HG03469 (cell line): ENCODE measurements at regions not wholly inside any gene's neighbourhood (a gene's known extent, or its start where the extent isn't known, plus 50 kb on each side); places are given as distances from the start of the nearest gene placed in this dataset.

Source experiments
- ATAC-seq: cut with Tn5 transposase; IDR thresholded peaks from one replicate; pipeline ENCODE4 v1.9.1; 2021; ENCODE audit warnings: mild to moderate bottlenecking, moderate library complexity, moderate number of reproducible peaks; ENCODE audit not compliant: unreplicated experiment

DNA sequence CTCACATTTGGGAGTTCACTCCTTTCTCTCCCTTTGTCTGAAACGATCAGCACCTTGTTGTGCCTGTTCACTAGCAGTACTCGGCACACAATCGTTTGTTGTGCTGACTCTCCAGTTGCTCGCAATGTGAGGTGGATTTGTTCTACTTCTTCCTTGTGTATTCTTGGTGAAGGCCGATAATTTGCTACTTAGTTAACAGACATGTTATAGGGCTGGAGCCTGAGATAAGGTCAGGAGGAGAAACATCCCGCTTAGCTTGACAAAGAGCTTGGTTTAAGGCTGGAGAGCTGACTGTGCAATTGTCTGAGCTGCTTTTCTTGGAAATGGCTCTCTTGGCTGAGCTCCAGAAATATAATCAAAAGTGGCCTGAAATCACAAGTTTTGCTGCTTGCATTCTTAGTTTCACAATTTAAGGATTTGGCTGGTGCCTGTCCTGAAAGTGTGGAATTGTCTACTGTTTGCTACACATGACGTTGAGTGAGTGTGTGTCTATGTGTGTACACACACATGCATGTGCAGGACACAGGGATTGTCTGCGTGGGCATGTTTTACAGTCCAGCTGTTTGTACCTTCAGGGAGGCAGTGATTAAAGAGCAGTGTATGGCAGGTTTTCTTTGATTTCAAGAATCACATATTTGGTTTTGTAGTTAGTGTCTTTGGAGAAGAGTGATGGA is 77.7 kb downstream of the ARF6 start:
- ATAC-seq, result no peak

DNA sequence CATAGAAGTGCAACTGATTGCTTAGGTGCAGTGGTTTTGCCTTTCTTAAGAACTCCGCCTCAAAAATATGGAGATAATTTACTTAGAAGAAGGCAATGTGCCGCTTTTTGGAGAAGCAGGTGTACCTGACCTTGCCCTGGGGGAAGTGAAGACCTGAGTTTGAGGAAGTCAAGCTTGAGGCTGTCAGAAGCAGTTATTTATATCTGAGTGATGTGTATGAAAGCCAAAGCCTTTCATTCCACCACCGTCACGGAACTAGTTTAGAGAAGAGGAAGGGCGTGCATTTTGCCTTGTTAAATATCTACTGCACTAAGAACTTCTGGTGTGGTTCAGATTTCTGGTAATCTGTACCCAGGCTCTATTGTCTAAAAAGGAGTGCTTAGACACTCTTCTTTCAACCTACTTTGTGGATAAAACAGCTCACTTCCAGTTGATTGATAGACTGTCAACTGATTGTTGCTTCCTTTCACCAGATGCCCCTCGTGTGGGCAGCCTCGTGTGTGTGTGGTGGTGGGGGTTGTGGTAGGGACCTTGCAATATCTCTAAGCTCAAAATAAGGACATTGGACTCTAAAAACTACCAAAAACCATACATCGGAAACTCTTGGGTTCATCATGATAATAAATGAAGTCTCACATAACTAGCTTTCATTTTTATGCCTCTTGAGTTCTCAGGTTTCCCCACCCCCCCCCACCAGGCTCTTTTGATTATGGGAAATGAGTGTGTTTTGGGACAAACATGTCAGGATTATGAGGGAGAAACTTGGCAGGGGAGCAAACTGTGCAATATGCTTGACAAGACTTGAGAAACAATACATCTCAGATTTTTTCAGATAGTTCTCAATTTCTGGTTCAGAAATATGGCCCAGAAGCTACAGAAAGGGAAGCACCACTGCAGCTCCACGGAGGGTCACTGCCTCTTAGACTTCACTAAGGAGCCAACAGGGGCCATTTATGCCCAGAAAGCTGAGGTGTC is 78.6 kb downstream of the ARF6 start:
- peak; percentile 78 for ATAC-seq

DNA sequence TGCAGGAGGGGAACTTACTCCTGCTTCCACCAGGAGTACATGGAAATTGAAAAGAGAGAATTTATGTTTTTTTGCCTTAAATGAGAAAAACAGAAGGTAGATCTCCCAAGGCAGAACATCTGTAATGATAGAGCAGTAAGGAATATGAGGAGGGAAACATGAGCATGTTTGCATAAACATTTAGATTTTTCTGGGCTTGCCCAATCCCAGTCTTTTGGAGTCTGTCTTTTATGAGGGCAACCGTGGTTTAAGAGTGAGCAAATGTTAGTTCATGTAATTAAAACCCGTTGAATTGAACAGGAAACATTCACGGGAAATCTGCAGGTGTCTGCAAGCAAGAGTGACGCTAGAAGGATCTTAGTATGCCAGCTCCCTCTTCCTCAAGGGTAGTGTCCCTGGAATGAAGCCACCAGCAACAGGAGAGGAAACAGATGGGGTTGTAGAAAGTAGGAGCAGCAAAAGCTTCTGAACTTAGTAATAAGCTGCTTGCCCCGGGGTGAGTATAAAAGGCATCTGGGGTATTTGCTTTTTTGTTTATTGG is 79.3 kb downstream of the ARF6 start:
- no peak for ATAC-seq

DNA sequence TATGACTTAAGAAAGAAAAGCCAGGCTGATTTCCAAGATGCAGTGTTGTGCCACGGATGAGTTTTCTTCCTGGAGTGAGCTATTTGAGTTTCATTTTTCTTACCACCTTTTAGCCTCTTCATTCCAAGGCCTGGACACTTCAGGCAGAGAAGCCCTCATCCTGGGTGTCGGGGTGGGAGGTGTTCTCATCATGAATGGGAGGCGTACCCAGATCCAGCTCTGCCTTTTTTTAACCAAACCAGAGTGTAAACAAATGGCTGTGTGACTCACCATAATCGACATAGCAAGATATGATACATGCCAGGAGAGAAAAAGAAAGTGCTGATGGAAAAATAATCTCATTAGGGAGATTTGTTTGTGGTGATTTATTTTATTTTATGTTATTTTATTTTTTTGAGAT is 79.9 kb downstream of the ARF6 start:
- ATAC-seq, result no peak

DNA sequence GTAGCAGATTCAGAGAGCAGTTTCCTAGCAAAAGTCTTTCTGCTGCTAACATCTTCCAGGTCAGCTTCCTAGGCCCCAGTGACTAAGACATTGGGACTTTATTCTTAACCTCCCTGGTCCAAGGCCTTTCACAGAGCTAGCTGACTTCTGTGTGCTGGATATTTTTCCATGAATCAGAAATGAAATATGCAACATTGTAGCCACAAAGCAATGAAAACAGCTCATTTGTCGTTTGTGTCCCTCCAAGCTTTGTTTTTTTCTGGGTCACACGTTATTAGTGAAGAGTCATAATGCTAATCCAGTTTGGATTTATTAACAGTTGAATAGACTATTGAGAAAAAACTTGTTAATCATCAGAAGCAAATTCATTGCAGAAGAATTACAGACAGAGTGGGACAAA is 82.4 kb downstream of the ARF6 start:
- ATAC-seq, result no peak

DNA sequence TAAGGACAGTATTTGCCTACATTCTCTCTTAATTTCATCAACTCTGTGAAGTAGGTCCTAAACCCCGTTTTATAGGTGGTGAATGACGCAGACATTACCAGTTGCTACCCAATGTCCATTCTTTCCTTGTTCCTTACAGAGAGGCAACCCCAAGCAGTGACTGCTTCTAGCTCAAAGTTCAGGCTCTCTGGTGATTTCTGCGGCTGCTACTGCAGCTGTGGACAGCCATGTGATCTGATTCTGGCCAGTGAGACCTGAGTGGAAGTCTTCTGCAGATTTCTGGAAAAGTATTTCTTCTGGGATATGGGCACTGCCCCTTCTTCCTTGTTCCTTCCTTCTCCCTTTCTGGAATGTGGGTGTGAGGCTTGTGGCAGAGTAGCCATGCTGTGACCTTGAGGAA is 82.9 kb downstream of the ARF6 start:
- ATAC-seq, result no peak

DNA sequence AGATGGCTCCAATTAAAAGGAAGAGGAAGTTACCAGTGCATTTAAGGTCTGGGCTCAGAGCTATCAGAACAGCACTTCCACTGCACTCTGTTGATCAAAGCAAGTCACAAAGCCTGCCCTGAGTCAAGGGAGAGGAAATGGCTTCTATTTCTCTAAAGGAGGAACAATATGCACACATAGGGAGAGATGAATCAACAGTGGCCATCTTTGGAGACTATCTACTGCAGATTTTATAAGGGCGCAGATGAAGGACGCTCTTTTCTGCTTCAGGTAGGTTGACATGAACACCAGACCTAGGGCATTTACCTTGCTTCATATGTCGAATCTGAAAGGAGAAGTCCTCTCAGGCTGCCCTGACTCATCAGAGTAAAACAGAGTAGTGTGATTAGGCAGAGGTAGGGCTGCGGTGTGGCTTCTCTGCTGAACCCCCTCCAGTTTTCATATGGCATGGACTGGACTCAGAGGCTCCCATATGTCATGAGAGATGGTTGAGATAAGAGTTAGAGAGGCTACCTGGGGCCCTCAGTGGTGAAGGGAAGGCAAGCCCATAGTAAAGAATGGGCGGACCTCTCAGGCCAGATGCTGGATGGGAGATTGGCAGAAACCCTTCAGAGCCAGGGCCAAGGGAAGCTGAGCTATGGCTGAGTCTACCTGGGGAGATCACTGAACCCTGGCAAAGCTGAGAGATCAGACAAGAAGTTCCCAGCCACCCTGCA is 84.4 kb downstream of the ARF6 start:
- peak; percentile 51 for ATAC-seq

DNA sequence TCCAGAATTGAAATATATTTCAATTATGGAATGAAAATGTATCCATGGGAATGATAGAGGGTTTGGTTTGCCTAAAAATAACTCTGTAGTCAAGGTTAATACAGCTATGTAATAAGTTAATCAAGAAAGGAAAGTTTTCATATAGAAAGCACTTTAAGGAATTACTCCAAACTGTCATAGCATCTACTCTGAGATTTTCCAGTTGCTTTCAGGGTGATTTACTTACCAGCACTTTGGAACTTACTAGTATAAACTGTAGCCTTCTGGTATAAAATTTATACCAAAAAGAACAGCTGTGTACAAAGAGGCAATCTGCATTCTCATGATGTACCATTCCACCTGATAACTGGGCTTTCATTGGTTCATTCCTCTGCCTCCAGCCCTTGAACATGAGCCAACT is 87.1 kb downstream of the ARF6 start:
- ATAC-seq, result no peak

DNA sequence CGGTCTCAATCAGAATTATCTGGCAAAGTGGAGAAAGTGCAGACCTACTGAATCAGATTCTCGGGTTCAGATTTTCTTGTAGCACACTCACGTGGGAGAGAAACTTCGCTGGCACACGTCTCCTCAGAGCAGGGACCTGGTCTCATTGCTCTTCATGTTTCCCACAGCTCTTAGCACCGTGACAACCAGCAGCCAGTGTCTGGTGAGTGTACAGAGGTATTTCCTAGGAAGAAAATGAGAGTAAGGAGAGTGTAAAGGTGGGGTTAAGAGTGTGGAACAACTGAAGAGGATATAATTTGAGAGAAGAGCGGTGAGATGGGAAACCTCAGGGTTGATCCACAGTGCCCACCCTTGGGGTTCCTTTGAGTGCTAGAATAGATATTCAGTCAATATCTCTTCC is 89.2 kb downstream of the ARF6 start:
- ATAC-seq, result no peak

DNA sequence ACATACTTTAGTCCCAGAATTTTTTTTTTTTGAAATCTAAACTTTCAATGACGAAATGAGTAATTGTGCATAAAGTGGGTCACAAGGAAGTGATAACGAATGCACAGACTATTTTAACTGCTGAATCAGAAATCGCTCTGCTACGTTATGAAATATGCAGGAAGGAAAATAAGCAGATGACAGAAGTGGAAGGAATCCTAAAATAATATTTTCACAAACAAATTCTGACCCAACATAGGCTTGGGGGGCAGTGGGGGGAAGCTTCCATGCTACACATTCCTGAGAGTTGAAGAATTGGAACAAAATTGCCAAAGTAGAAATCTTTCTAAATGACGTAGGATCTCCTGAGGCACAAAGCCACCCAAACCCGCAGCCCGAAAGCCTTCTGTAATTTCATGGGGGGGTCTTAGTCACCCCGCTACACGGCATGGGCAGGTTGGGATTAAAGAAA is 89.6 kb downstream of the ARF6 start:
- ATAC-seq, result no peak

DNA sequence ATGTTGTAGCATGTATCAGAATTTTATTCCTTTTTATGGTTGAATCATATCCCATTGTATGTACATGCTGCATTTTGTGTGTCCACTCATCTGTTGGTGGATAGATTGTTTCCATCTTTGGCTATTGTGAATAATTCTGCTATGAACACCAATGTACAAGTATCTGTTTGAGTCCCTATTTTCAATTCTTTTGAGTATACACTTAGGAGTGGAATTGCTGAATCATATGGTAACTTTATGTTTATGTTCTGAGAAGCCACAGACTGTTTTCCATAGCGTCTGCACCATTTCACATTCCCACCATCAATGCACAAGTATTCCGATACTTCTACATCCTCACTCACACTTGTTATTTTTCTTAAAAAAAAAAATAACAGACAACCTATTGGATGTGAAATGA is 91.5 kb downstream of the ARF6 start:
- no peak for ATAC-seq

DNA sequence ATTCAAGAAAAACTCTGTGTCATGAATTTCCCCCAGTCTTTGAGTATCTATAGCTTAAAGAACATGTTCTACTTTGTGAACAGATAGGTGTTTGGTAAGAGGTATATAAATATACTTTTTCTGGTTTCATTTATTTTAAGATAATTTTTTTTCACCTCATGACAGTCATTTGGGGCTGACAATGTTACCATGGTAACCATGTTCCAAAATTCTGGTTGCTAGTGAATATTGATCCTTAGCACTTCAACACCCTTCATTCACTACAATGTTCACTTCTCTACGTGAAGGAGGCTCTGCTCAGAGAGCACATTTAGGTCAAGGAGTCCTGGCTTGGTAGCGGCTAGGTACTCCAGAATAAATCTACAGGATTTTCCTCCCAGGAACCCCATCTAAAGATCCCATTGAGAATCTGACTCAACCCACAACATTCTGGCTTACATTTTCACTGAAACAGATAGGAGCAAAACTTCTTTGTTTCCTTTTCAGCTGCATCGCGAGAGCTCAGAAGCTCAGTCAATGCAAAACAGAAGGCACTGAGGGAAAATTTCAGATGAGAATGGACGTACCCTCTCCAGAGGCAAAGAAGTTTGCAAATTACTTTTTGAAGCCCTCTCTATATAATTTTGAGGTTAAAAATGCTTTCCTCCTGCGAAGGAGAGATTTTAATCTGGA is 93.6 kb downstream of the ARF6 start:
- no peak for ATAC-seq

DNA sequence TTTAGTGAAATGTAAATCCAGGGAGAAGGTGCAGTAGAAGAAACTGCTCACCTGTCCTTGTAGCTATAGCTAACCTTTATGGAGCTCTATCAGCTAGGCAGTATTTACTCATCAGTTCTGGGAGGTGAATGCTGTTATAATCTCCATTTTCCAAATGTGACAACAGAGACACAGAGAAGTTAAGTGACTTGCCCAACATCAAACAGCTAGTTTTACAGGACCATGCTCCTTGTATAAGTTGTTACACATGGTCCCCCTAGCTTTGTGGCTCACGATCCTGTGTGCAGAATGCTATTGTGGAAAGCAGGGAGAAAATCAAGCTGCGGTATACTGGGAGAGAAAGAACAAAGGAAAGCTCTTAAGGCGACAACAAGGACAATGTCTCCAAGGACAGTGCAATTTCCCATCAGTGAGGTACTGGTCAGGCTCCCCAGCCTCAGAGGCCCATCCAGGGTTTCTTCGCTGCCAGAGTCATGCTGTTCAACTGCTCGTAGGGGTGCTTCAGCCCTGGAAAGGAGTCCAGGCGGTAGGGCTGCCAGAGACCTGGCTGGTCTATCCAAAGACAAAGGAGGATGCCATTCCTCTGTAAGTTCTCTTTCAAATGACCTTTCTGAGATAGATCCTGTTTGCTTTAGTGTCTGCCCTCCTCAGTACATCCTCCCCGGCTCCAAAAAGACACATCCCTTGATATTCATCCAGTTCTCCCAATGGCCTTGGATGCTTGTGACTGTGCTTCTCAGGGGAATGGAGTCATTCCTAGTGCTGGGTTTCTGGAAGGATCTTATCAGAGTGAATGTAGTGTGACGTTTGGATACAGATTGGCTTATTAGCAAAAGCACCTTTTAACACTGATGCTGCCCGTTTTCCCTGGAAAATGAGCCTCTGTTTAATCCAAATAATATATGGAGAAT is 95.5 kb downstream of the ARF6 start:
- ATAC-seq, result no peak

DNA sequence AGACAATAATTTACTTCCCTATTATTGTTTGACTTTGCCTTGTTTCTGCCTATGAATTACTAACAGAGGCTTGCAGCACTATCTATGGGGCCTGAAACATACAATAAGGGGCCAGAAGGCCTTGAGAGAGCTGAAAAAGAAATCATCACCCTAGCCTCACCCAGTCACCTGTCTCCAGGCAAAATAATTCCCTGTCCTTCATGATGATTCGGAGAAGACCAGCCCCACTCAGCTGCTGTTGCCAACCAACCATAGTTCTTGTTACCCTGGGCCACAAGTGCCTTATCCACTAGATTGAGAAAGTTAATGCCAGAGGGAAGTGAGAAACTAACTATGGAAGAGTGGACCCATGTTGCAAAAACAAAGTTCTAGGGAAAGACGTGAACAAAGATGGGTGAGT is 97.1 kb downstream of the ARF6 start:
- ATAC-seq, result no peak

DNA sequence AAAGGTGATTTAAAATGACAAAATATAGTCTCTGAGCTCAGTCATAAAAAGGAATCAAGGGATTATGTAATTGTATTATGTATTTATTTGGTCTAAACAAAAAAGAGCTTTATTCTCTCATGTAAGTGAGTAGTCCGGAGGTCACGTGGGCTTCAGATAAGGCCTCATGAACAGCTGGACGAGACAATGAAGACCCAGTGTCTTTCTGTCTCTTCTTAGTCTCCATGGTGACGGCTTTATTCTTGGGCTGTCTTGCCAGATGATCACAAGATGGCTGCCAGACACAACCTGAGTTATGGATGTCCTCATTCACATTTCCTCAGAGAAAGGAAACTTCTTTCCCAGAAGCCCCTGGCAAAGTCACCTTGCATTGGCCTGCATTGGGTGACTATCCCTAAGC is 98.6 kb downstream of the ARF6 start:
- ATAC-seq, result no peak

DNA sequence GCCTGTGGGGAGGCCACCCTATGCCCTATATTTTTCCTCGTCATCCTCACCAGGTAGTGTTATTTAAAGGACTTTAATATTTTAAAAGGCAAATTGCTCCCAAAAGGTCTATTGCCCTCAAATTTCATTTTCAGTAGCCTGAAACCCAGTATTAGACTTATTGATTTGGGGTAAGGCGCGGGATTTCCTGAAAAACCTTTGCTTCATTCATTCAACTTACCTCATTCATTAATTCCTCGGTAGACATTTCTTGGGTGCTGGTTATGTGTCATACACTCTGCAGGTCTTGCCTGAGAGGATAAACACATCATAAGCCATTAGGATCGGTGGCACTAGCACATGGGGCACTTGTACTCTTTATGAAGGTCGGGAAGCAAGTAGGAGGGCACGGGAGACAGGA is 99.2 kb downstream of the ARF6 start:
- no peak for ATAC-seq

DNA sequence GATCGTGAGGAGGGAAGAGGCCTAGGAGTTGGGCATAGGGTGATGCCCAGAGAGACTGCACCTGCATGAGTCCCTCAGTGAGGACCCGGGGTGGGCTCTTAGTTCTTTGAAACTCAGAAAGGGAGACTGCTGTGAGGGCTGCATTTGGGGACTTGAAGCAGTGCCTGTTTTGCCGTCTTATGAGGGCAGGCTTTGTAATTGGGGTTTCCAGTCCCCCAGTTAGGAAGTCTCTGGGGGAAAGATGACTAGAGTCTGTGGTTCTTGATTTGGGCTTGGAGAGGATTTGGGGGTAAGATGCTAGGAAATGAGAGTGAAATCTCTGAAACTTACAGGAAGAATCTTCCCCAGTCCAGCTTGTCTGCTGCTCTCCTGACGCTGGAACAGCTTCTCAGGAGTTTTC is 99.6 kb downstream of the ARF6 start:
- ATAC-seq, result no peak

DNA sequence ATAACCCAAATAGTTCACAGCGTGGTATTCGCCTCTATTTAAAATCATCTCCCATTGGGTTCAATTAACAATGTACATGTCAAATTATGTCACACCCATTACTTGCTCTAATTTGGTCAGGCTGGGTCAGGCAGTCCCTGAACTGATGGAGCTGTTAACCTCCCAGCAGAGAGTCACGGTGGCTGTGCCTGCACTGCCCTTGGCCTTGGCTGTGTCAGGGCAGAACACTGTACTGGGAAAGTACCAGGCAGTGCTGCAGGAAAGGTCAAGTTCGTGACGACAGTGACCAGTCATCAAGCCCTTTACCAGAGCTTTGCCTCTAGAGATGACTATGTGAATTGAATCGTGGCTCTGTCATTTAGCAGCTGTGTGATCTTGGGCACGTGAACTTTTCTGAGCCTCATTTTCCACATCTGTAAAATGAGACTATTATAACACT is 100.0 kb downstream of the ARF6 start:
- peak; percentile 87 for ATAC-seq

DNA sequence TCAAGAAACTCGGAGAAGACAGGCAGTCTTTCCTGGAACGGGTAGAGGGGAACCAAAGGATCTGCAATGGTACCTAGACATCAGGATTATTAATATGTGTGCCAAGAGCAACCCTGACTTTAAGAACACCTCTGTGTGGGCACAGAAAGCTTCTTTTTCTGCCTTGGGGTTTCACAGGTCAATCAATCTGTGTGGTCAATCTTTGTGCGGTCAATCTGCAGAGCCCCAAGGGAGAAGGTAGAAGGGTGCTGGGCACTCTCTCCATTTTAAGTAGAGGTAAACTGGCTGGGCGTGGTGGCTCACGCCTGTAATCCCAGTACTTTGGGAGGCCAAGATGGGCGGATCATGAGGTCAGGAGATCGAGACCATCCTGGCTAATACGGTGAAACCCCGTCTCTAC is 100.7 kb downstream of the ARF6 start:
- ATAC-seq, result no peak
